HepG2 (cell line): ENCODE measurements at regions not wholly inside any gene's neighbourhood (a gene's known extent, or its start where the extent isn't known, plus 50 kb on each side); places are given as distances from the start of the nearest gene placed in this dataset.
A peak's percentile ranks its signal among the peaks of the same experiment; 100 is the strongest.

Experiments
- ATAC-seq: fragments of 200-7000 bp; cut with Tn5 transposase; 3 replicates; pipeline ENCODE4 v1.9.1; 2020; ENCODE audit warnings: mild to moderate bottlenecking, moderate library complexity
- BruUV-seq: library from RNA; stranded (reverse); fragments of 400-500 nt; replicated peaks from 2 replicates; lab custom pipeline; 2021; lab: Mats Ljungman, UMichigan
- CTCF ChIA-PET: fragments of 300-600 bp; formaldehyde crosslinking; extraction: SDS; loops from one replicate; lab custom pipeline; 2021; ENCODE audit warnings: low total read pairs, inconsistent platforms, low intra/inter-chr PET ratio; lab: Yijun Ruan, JAX
- POLR2A ChIA-PET: fragments of 350-600 bp; sonication (Branson Sonifier 250); formaldehyde crosslinking; loops from one replicate; lab custom pipeline; 2020; ENCODE audit warnings: antibody characterized with exemption, inconsistent platforms; lab: Yijun Ruan, JAX
- DNase-seq: peaks from one replicate; pipeline ENCODE4 v3.0.0-alpha.2; 2015; ENCODE audit warnings: low spot score
- FAIRE-seq: peaks from 3 replicates; lab custom pipeline; 2011; peaks lifted over from hg19 to GRCh38; lab: Jason Lieb, UNC
- H2AFZ ChIP-seq: one replicate; pipeline ENCODE4 v1.6.1; 2011; ENCODE audit warnings: low read length, inconsistent platforms
- H3K27ac ChIP-seq: fragments of 300-600 bp; 3 replicates; pipeline ENCODE4 v1.8.0; 2011; ENCODE audit warnings: mixed run types, mild to moderate bottlenecking, mixed read lengths, low read length, inconsistent platforms; ENCODE audit not compliant: insufficient read depth; ENCODE audit errors: extremely low read length
- H3K27me3 ChIP-seq, 2 experiments: fragments of 200-600 bp in 1 of 2; 2 replicates in 1 of 2; 3 replicates in 1 of 2; pipeline versions ENCODE4 v1.6.0 to v1.8.0; 2011; ENCODE audit warnings: low read length in 2 of 2, mild to moderate bottlenecking in 2 of 2, moderate library complexity in 2 of 2, inconsistent platforms in 1 of 2; ENCODE audit not compliant: insufficient read depth in 2 of 2, control insufficient read depth in 1 of 2
- H3K36me3 ChIP-seq, 2 experiments: fragments of 200-600 bp in 1 of 2; replicated peaks in 1 of 2; 2 replicates in 1 of 2; 3 replicates in 1 of 2; pipeline versions ENCODE4 v1.5.1 to v1.8.0; 2011; ENCODE audit warnings: low read length in 2 of 2, inconsistent platforms in 1 of 2; ENCODE audit not compliant: insufficient read depth in 2 of 2, control insufficient read depth in 1 of 2
- H3K4me1 ChIP-seq: 2 replicates; pipeline ENCODE4 v1.5.1; 2012; ENCODE audit warnings: low read length, inconsistent platforms; ENCODE audit not compliant: insufficient read depth
- H3K4me2 ChIP-seq: 2 replicates; pipeline ENCODE4 v1.6.0; 2011; ENCODE audit warnings: low read depth, low read length, inconsistent platforms
- H3K4me3 ChIP-seq, 3 experiments: fragments of 200-600 bp in 1 of 3; sonication (generic), shearing (Covaris generic) in 1 of 3; replicated peaks in 1 of 3; 2 replicates each; pipeline ENCODE4 v1.5.1; 2011 to 2016; ENCODE audit warnings: low read length in 3 of 3, inconsistent platforms in 2 of 3, low read depth in 2 of 3, mild to moderate bottlenecking in 2 of 3, control low read depth in 1 of 3, mixed read lengths in 1 of 3; ENCODE audit not compliant: insufficient read depth in 1 of 3
- H3K79me2 ChIP-seq: one replicate; pipeline ENCODE4 v1.6.1; 2011; ENCODE audit warnings: low read length, inconsistent platforms; ENCODE audit not compliant: insufficient read depth
- H3K9ac ChIP-seq: 2 replicates; pipeline ENCODE4 v1.6.0; 2011; ENCODE audit warnings: mild to moderate bottlenecking, low read depth, low read length, inconsistent platforms; ENCODE audit not compliant: insufficient read depth
- H3K9me3 ChIP-seq: 2 replicates; pipeline ENCODE4 v1.5.1; 2012; ENCODE audit warnings: mild to moderate bottlenecking, low read length
- H4K20me1 ChIP-seq: 2 replicates; pipeline ENCODE4 v1.6.0; 2011; ENCODE audit warnings: inconsistent platforms, mild to moderate bottlenecking, low read length, moderate library complexity; ENCODE audit not compliant: insufficient read depth
- ASH2L ChIP-seq: fragments of 300-600, 200-600 bp; sonication (generic); IDR thresholded peaks from 2 replicates; pipeline ENCODE4 v1.7.0; 2017; ENCODE audit warnings: low read depth, mild to moderate bottlenecking, moderate library complexity, mixed read lengths, low read length; ENCODE audit not compliant: insufficient read length
- FOXA1 ChIP-seq, 2 experiments: fragments of 450-650 bp in 1 of 2; sonication (generic) in 1 of 2; formaldehyde crosslinking in 1 of 2; IDR thresholded peaks; 2 replicates each; pipeline versions ENCODE4 v1.4.0 to v1.6.1; 2016 to 2020; ENCODE audit warnings: missing genetic modification reagents in 1 of 2
- FOXO1 ChIP-seq: sonication (generic); formaldehyde crosslinking; IDR thresholded peaks from 2 replicates; pipeline ENCODE4 v1.4.0; 2020; ENCODE audit warnings: missing genetic modification reagents
- GPN1 ChIP-seq: sonication (generic); formaldehyde crosslinking; IDR thresholded peaks from 2 replicates; pipeline ENCODE4 v1.5.1; 2020; ENCODE audit warnings: missing genetic modification reagents, borderline replicate concordance
- HNF4G ChIP-seq, 2 experiments: sonication (generic) in 1 of 2; formaldehyde crosslinking in 1 of 2; IDR thresholded peaks; 2 replicates each; pipeline versions ENCODE4 v1.4.0 to v1.6.1; 2011 to 2020; ENCODE audit warnings: borderline replicate concordance in 2 of 2, low read depth in 2 of 2, mild to moderate bottlenecking in 2 of 2, low read length in 1 of 2, missing genetic modification reagents in 1 of 2, moderate library complexity in 1 of 2
- MED1 ChIP-seq: sonication (generic); formaldehyde crosslinking; IDR thresholded peaks from 2 replicates; pipeline ENCODE4 v1.4.0; 2020; ENCODE audit warnings: missing genetic modification reagents
- MIXL1 ChIP-seq: IDR thresholded peaks from 2 replicates; pipeline ENCODE4 v1.6.1; 2016
- MYNN ChIP-seq: sonication (generic); formaldehyde crosslinking; IDR thresholded peaks from 2 replicates; pipeline ENCODE4 v1.4.0; 2020; ENCODE audit warnings: mild to moderate bottlenecking, low read depth, missing genetic modification reagents
- NFYC ChIP-seq: IDR thresholded peaks from 2 replicates; pipeline ENCODE4 v1.6.1; 2016; ENCODE audit warnings: missing genetic modification reagents, missing compliant biosample characterization
- SOX6 ChIP-seq, 2 experiments: fragments of 450-650 bp in 1 of 2; sonication (generic) in 1 of 2; formaldehyde crosslinking in 1 of 2; IDR thresholded peaks; 2 replicates each; pipeline versions ENCODE4 v1.4.0 to v1.6.1; 2017 to 2020; ENCODE audit warnings: antibody characterized with exemption in 1 of 2, mild to moderate bottlenecking in 1 of 2, missing genetic modification reagents in 1 of 2
- ZNF124 ChIP-seq: sonication (generic); formaldehyde crosslinking; IDR thresholded peaks from 2 replicates; pipeline ENCODE4 v1.4.0; 2020; ENCODE audit warnings: missing genetic modification reagents
- ZNF143 ChIP-seq: sonication (generic); formaldehyde crosslinking; IDR thresholded peaks from 2 replicates; pipeline ENCODE4 v1.4.0; 2020; ENCODE audit warnings: missing genetic modification reagents
- ZSCAN25 ChIP-seq: sonication (generic); formaldehyde crosslinking; IDR thresholded peaks from 2 replicates; pipeline ENCODE4 v1.8.0; 2022; ENCODE audit warnings: mild to moderate bottlenecking, missing genetic modification reagents
- WGBS: methylation state at CpG from one replicate; pipeline ENCODE4 v1.1.6; 2017; ENCODE audit warnings: low lambda C conversion rate; 5-methylcytosine and 5-hydroxymethylcytosine counted together
- in situ Hi-C: cut with HindIII; loops from 2 replicates; pipeline ENCODE4 v1.10.0; 2017; ENCODE audit warnings: low pct_unique_long_range_greater_than_20kb; ENCODE audit not compliant: extremely low pct_ligation_motif_present
- intact Hi-C: fragments of 100-400 bp; cut with micrococcal nuclease; formaldehyde crosslinking; loops from one replicate; pipeline ENCODE4 v1.10.0; 2022; ENCODE audit not compliant: unreplicated experiment
- TF ChIP-seq, protein P1 (sequence below): IDR thresholded peaks from 2 replicates; pipeline ENCODE4 v1.4.0; 2020; ENCODE audit warnings: mild to moderate bottlenecking, missing genetic modification reagents
- TF ChIP-seq, protein P2 (sequence below): sonication (generic); formaldehyde crosslinking; conservative IDR thresholded peaks from 2 replicates; pipeline ENCODE4 v1.8.0; 2022; ENCODE audit warnings: missing genetic modification reagents

DNA sequence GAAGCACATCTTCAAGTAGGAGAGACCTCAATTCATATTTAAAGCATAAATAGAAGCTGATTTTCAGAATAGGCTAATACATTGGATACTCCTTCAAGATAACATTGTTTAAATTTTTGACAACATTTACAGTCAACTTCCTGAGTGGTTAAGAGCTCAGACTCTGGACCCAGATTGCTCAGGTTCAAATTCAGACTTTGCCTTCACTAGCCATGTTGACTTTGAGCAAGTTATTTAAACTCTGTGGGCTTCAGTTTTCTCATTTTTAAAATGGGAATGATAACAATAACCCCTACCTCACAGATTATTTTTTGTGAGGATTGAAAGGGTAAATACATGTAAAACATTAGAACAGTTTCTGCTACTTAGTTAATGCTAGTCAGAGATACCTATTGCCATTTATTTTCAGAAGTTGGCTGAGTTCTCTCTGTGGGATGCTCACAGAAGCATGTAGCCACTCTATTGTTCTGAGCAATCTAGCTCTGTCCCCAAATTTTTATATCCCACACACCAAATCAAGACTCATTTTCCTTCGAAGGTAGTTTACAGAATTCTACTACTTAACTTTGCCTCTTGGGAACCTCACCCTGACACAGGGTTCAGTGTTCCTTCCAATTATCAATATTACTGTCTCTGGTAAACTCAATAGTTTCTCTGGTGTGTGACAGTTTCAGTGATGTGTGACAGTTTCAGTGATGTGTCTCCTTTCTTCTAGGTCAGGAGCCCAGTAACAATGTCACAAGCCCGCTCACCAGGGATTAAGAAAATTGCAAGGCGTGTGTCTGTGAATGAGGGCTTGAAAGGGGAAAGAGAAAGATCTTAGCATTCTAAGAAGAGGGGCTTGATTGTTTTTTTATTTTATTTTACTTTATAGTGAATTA lies 79.4 kb upstream of the OSTN start:
- no peaks in the 10 kb centered on the region for H3K27me3 ChIP-seq
- ChIA-PET CTCF (no interaction called here), POLR2A (no interaction called here)
- no peaks in the 10 kb centered on the region for H3K36me3 ChIP-seq
- H3K27ac ChIP-seq, result peak overlapping the region; percentile 70
- ATAC-seq (peak; percentile 90), FAIRE-seq (peak; percentile 4), DNase-seq (peak; percentile 51)
- WGBS, result 44% methylated on average over 3 of the region's 3 CpGs
- in situ Hi-C loops, result no loop called here
- no peak overlapping the region for H2AFZ ChIP-seq
- peaks cover 39% of the 10 kb centered on the region for H3K4me1 ChIP-seq
- intact Hi-C loops, result no loop called here
- no peaks in the 10 kb centered on the region for H3K9me3 ChIP-seq
- H4K20me1 ChIP-seq, result no peaks in the 10 kb centered on the region
- peak overlapping the region; percentile 54 for H3K4me2 ChIP-seq
- no TSS peak for BruUV-seq
- 0 out of 2 replicates have a peak overlapping the region, but pooled peaks have one; percentile 4 for H3K9ac ChIP-seq
- peak overlapping the region in 2 of 3 experiments; percentile 9 to 14; a peak in 1 of 6 replicates for H3K4me3 ChIP-seq
- no peaks in the 10 kb centered on the region for H3K79me2 ChIP-seq
- TF ChIP-seq SOX6 (IDR thresholded peaks at IDR 0.05) (no peak), SOX6 (CRISPR knock-in tag; IDR thresholded peaks at IDR 0.05) (peak; percentile 59; the same call in 1 of the 2 replicates), ASH2L (peak; percentile 35), NFYC (no peak), FOXA1 (IDR thresholded peaks at IDR 0.05) (no peak), FOXA1 (CRISPR knock-in tag; IDR thresholded peaks at IDR 0.05) (peak; percentile 71), MED1 (CRISPR knock-in tag) (no peak), MYNN (CRISPR knock-in tag) (no peak), FOXO1 (no peak; the same call in 1 of the 2 replicates), GPN1 (CRISPR knock-in tag) (no peak), HNF4G (IDR thresholded peaks at IDR 0.05; ENCODE audit: borderline replicate concordance, low read depth, low read length) (peak; percentile 73), HNF4G (CRISPR knock-in tag; IDR thresholded peaks at IDR 0.05; ENCODE audit: borderline replicate concordance, low read depth) (no peak), ZNF124 (CRISPR knock-in tag) (no peak), MIXL1 (CRISPR knock-in tag) (0 out of 2 replicates have a peak, but pooled peaks have one; percentile 30), ZSCAN25 (no peak), ZNF143 (no peak)
- TF ChIP-seq, protein P1, sequence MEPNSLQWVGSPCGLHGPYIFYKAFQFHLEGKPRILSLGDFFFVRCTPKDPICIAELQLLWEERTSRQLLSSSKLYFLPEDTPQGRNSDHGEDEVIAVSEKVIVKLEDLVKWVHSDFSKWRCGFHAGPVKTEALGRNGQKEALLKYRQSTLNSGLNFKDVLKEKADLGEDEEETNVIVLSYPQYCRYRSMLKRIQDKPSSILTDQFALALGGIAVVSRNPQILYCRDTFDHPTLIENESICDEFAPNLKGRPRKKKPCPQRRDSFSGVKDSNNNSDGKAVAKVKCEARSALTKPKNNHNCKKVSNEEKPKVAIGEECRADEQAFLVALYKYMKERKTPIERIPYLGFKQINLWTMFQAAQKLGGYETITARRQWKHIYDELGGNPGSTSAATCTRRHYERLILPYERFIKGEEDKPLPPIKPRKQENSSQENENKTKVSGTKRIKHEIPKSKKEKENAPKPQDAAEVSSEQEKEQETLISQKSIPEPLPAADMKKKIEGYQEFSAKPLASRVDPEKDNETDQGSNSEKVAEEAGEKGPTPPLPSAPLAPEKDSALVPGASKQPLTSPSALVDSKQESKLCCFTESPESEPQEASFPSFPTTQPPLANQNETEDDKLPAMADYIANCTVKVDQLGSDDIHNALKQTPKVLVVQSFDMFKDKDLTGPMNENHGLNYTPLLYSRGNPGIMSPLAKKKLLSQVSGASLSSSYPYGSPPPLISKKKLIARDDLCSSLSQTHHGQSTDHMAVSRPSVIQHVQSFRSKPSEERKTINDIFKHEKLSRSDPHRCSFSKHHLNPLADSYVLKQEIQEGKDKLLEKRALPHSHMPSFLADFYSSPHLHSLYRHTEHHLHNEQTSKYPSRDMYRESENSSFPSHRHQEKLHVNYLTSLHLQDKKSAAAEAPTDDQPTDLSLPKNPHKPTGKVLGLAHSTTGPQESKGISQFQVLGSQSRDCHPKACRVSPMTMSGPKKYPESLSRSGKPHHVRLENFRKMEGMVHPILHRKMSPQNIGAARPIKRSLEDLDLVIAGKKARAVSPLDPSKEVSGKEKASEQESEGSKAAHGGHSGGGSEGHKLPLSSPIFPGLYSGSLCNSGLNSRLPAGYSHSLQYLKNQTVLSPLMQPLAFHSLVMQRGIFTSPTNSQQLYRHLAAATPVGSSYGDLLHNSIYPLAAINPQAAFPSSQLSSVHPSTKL (CRISPR knock-in tag), result peak; percentile 76; the same call in 1 of the 2 replicates
- TF ChIP-seq, protein P2, sequence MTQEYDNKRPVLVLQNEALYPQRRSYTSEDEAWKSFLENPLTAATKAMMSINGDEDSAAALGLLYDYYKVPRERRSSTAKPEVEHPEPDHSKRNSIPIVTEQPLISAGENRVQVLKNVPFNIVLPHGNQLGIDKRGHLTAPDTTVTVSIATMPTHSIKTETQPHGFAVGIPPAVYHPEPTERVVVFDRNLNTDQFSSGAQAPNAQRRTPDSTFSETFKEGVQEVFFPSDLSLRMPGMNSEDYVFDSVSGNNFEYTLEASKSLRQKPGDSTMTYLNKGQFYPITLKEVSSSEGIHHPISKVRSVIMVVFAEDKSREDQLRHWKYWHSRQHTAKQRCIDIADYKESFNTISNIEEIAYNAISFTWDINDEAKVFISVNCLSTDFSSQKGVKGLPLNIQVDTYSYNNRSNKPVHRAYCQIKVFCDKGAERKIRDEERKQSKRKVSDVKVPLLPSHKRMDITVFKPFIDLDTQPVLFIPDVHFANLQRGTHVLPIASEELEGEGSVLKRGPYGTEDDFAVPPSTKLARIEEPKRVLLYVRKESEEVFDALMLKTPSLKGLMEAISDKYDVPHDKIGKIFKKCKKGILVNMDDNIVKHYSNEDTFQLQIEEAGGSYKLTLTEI (CRISPR knock-in tag), result no peak
